ENCODE measurements at regions not wholly inside any gene's neighbourhood (a gene's known extent, or its start where the extent isn't known, plus 50 kb on each side); places are given as distances from the start of the nearest gene placed in this dataset.
"Not testable (repeated sequence)": the region's sequence is repeated elsewhere in the genome, so short reads cannot be mapped to it uniquely, and the experiment has no call there.

GRCh38 chr1:5737081-5737480 is 255.1 kb downstream of the NPHP4 start:
- no peak for DNase-seq (ENCODE audit: insufficient read length, low spot score)
- FAIRE-seq: no peak

DNA sequence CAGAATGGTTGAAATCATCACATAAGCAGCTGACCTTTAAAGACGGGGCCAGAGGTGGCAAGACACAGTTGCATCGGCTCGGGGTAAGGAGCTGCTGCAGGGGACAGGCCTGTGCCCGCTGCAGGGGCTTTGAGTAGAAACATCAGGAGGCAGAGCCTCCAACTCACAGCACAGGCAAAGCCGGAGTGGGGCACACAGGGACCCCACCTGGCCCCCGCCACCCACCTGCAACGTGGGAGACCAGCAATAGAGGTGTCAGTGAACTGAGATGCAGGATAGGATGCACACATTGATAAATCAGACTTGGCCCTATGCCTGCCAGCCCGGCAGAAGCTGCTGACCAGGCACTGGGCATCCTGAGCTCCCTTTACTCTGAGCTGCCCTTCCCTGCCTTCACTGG is 257.2 kb downstream of the NPHP4 start:
- FAIRE-seq: no peak
- DNase-seq (ENCODE audit: insufficient read length, low spot score): no peak

- DNase-seq (ENCODE audit: insufficient read length, low spot score): no peak
- FAIRE-seq: no peak
Measured at GRCh38 chr1:5734414-5734813, 257.8 kb downstream of the NPHP4 start.

DNA sequence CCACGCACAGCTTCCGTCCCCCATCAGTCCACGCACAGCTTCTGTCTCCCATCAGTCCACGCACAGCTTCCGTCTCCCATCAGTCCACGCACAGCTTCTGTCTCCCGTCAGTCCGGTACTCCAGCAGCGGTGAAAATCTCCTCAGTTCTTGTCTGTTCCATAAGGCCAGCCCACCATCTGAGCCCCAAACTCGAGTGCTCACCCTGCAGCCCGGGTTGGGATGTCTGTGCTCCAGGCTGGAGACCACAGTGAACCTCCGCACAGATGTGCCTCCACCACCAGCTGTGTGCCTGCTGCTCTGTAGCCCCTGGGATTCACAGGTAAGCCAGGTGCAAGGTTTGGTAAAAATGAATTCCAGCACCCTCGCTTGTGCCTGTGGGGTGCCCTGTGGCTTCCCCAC is 258.6 kb downstream of the NPHP4 start:
- DNase-seq (ENCODE audit: insufficient read length, low spot score) (no peak), FAIRE-seq (no peak)

DNA sequence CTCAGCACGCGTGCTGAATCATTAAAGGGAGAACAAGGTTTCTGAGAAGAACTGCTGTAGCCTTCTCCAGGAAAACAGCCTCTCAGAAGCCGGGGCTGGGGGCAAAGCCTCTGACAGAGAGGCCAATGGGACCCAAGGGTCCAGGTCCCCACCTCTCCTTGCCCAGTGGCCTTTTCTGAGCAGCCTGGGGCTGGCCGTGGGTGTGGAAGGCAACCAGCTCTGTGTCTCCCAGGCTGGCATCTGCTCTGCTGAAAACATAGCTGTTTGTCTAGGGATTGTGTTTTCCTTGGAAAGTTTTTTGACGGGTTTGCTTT is 261.2 kb downstream of the NPHP4 start:
- DNase-seq (ENCODE audit: insufficient read length, low spot score): no peak
- FAIRE-seq: no peak

DNA sequence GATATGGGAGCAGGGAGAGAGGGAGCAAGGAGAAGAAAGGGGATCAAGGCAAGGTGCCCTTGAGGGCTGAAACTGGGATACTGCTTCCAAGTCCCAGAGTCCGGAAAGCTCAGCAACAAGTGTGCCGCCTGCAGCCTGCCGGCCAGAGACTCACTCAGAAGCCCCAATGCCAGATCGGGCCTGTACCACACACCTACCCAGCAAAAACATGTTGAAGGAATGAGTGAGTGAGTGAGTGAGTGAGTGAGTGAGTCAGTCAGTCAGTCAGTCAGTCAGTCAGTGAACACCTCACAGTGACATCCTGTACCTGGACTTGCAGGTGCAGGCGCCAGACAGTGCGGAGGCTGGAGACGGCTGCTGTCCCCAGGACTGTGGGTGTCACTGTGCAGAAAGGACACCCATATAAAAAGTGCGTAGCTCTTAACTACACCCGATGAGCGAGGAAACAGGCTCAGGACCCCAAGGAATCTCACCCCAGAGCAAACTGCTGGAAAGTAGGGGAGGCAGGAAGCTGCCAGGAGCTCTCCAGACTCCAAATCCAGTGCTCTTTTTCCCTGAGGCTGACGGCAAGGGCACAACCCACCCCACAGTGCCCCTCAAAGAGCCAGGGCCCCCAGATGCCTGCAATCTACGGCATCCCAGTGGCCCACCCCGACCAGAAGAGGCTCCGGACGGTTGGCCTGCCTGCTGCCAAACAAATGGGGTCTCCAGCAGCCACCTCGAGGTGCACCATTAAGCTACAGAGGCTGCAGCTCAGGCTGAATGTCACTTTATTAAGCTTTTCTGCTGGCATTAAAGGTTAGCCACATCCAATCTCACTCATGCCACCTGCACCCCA is 261.7 kb downstream of the NPHP4 start:
- FAIRE-seq (no peak), DNase-seq (ENCODE audit: insufficient read length, low spot score) (no peak)

- DNase-seq (ENCODE audit: insufficient read length, low spot score) (no peak), FAIRE-seq (no peak)
Measured at GRCh38 chr1:5729636-5730145, 262.5 kb downstream of the NPHP4 start.

GRCh38 chr1:5728663-5729355 is 263.4 kb downstream of the NPHP4 start:
- FAIRE-seq (no peak), DNase-seq (ENCODE audit: insufficient read length, low spot score) (no peak)

GRCh38 chr1:5727871-5728643 is 264.2 kb downstream of the NPHP4 start:
- FAIRE-seq (no peak), DNase-seq (ENCODE audit: insufficient read length, low spot score) (no peak)

DNA sequence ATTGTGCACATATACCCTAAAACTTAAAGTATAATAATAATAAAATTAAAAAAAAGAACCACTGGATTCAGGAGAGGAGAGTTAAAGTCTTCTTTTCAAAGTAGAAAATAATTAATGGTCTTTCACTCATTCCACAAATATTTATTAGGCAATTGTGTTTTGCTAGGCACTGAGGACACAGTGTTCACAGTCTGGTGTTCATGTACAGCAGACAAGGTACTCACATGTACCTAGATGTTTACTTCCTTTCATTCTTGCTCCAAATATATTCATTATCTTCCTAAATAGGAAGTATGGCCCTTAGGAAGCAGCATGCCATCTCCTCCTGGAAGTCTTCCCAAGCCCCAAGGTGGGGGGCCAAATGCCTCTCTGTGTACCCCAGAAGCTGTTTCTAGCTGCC is 265.0 kb downstream of the NPHP4 start:
- no peak for FAIRE-seq

DNA sequence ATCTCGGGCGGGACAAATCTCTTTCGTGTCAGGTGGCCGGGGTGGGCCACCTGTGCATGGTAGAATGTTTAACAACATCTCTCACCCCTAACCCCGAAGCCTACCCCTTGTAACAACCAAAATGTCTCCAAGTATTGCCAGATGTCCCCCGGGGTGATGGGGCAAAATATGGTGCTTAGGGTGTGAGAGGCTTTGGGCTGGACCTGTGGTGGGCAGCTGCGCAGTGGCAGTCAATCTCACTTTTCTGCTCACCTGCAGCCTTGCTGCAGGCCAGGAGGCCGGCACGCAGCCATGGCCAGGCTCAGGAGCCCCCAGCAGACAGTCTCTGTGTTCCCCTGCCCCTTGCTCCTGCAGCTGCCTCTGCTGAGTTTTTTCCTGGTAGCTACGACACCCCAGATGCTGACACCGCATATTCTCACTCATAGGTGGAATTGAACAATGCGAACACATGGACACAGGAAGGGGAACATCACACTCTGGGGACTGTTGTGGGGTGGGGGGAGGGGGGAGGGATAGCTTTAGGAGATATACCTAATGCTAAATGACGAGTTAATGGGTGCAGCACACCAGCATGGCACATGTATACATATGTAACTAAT is 265.5 kb downstream of the NPHP4 start:
- FAIRE-seq; DNase-seq (ENCODE audit: insufficient read length, low spot score): not testable (repeated sequence)

More for the DNA sequence above, 265.0 kb downstream of the NPHP4 start:
- no peak for DNase-seq (ENCODE audit: insufficient read length, low spot score)

DNA sequence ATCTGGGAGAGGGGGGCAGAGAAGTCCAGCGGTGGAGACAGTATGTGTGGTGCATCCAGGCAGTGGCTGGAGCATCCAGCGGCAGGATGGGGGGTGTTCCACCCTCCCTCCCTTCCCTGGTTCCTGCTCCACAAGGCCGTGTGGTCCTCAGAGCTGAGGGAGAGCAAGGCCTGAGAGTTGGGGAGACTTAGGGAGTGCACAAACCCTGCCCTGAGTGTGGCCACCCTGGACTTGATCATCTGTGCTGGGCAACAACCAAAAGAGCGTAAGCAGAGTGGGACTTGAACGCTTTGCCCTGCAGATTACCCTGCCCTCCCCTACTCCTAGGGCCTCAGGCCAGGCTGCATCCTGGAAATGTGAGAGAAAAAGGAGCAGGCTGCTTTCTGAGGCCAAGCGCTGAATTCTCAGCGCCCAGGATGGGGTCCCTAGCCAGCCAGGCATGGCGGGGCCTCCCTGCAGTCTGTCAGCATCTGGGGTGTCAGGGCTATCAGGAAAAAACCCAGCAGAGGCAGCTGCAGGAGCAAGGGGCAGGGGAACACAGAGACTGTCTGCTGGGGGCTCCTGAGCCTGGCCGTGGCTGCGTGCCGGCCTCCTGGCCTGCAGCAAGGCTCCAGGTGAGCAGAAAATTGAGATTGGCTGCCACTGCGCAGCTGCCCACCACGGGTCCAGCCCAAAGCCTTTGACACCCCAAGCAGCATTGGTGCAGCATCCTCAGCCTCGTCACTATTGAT is 266.2 kb downstream of the NPHP4 start:
- DNase-seq (ENCODE audit: insufficient read length, low spot score): no peak
- no peak for FAIRE-seq

DNA sequence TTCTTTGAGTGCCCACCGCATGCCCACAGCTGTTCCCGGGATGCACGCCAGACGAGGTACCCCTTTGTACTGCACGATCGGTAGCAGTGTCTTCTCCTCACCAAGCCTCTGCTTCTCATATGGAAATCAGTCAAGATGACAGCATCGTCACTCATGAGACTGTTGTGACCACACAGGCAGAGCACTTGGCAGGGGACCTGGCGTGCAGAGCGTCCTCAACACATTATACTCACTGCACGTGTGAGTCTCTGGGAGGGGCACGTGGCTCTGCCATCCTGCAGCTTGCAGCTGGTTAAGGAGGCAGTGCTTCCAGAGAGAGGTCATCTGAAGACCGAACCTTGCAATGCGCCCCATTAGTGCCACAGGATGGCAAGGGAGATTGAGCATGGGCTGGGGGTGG is 266.8 kb downstream of the NPHP4 start:
- FAIRE-seq: no peak
- DNase-seq (ENCODE audit: insufficient read length, low spot score): no peak

DNA sequence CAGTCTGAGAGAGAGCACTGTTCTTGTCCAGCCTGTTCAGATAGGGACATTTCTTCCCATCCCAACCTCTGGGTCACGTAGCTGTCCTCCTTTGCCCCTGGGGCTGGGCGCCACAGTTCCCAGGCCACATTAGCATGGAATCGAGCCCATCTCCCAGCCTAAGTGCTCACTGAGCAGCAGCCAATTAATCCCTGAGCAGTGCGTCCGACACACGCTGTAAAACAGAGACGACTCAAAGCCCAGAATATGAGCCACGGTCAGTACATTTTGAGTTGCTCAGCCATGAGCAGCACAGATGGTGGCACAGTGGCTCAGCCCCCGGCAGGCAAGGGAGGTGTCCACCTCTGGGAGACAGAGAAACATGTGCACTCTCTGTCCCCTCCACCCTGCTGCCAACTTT is 267.4 kb downstream of the NPHP4 start:
- DNase-seq (ENCODE audit: insufficient read length, low spot score) (no peak), FAIRE-seq (no peak)

DNA sequence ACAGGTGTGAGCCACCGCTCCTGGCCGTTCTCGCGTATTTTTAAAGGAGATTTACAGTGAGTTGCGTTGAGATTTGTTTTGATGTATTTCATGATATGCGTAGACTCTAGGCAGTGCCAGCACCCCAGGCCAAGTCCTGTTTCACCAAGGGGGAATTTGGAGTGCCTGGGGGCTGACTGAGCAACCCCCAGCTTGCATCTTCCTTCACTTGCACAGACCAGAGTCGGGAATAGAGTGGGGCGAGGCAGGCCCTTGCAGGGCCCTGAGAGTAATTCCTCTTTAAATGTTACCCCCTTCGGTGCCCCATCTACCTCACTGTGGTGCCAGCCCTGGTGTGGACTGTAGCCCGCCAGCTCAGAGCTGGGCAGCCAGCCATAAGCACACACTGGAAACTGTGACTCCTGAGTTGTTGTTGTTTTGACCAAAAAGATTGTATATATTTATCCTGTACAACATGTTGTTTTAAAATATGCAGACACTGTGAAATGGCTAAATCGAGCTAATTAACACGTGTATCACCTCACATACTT is 269.5 kb downstream of the NPHP4 start:
- no peak for DNase-seq (ENCODE audit: insufficient read length, low spot score)
- FAIRE-seq: no peak

GRCh38 chr1:5721634-5722215 is 270.5 kb downstream of the NPHP4 start:
- FAIRE-seq (no peak), DNase-seq (ENCODE audit: insufficient read length, low spot score) (no peak)

- no peak for DNase-seq (ENCODE audit: insufficient read length, low spot score)
- FAIRE-seq: no peak
Measured at GRCh38 chr1:5720936-5721335, 271.3 kb downstream of the NPHP4 start.

- DNase-seq (ENCODE audit: insufficient read length, low spot score): no peak
Measured at GRCh38 chr1:5720484-5720883, 271.7 kb downstream of the NPHP4 start.

GRCh38 chr1:5720045-5720444 is 272.2 kb downstream of the NPHP4 start:
- DNase-seq (ENCODE audit: insufficient read length, low spot score): no peak
- no peak for FAIRE-seq

More at GRCh38 chr1:5720484-5720883, 271.7 kb downstream of the NPHP4 start:
- FAIRE-seq: no peak

All from GM19239 (cell line).